Endothelial cell of umbilical vein (primary cell): ENCODE measurements at regions not wholly inside any gene's neighbourhood (a gene's known extent, or its start where the extent isn't known, plus 50 kb on each side); places are given as distances from the start of the nearest gene placed in this dataset.

Experiments used
- BruUV-seq: library from RNA; stranded (reverse); fragments of 400-500 nt; replicated peaks from 2 replicates; lab custom pipeline; 2021; lab: Mats Ljungman, UMichigan
- CTCF ChIA-PET: fragments of 300-600, 350-600 bp; sonication (Branson Sonifier 250); formaldehyde crosslinking; loops from one replicate; lab custom pipeline; 2021; ENCODE audit warnings: antibody characterized with exemption, inconsistent platforms; lab: Charles Lee
- POLR2A ChIA-PET: fragments of 300-600, 350-600 bp; sonication (Branson Sonifier 250); formaldehyde crosslinking; loops from one replicate; lab custom pipeline; 2021; ENCODE audit warnings: antibody characterized with exemption, inconsistent platforms; lab: Charles Lee
- DNase-seq: peaks from one replicate; pipeline ENCODE4 v3.0.0-alpha.2; 2011; ENCODE audit warnings: low read depth, low spot score
- FAIRE-seq: peaks from 2 replicates; lab custom pipeline; 2011; peaks lifted over from hg19 to GRCh38; lab: Jason Lieb, UNC
- H2AFZ ChIP-seq: 2 replicates; pipeline ENCODE4 v1.6.0; 2012; ENCODE audit warnings: low read depth, low read length, control low read depth, inconsistent platforms
- H3K27ac ChIP-seq: 2 replicates; pipeline ENCODE4 v1.5.1; 2011; ENCODE audit warnings: low read depth, mild to moderate bottlenecking, control low read depth, low read length, moderate library complexity; ENCODE audit not compliant: insufficient read depth
- H3K27me3 ChIP-seq, 2 experiments: 2 replicates each; pipeline versions ENCODE4 v1.6.0 to v1.6.1; 2011; ENCODE audit warnings: low read length in 2 of 2, mixed read lengths in 1 of 2; ENCODE audit not compliant: control insufficient read depth in 2 of 2, insufficient read depth in 2 of 2
- H3K36me3 ChIP-seq, 2 experiments: 2 replicates in 1 of 2; 3 replicates in 1 of 2; pipeline ENCODE4 v1.5.1; 2011; ENCODE audit warnings: low read length in 2 of 2, mild to moderate bottlenecking in 1 of 2, moderate library complexity in 1 of 2; ENCODE audit not compliant: control insufficient read depth in 2 of 2, insufficient read depth in 2 of 2; ENCODE audit errors: extremely low read depth in 1 of 2
- H3K4me1 ChIP-seq: 3 replicates; pipeline ENCODE4 v1.5.1; 2011; ENCODE audit warnings: mild to moderate bottlenecking, low read length; ENCODE audit not compliant: control insufficient read depth, insufficient read depth; ENCODE audit errors: extremely low read depth
- H3K4me2 ChIP-seq: 2 replicates; pipeline ENCODE4 v1.6.1; 2011; ENCODE audit warnings: low read length, control low read depth, mixed read lengths; ENCODE audit not compliant: insufficient read depth
- H3K4me3 ChIP-seq, 3 experiments: fragments of 200-600 bp in 1 of 3; sonication (generic), shearing (Covaris generic) in 1 of 3; replicated peaks in 1 of 3; 2 replicates each; pipeline ENCODE4 v1.5.1; 2011 to 2016; ENCODE audit warnings: control low read depth in 3 of 3, low read length in 3 of 3, mild to moderate bottlenecking in 2 of 3, inconsistent platforms in 1 of 3, low read depth in 1 of 3, moderate library complexity in 1 of 3; ENCODE audit not compliant: insufficient read depth in 1 of 3
- H3K79me2 ChIP-seq: 2 replicates; pipeline ENCODE4 v1.6.0; 2012; ENCODE audit warnings: low read length, inconsistent platforms; ENCODE audit not compliant: control insufficient read depth, insufficient read depth
- H3K9ac ChIP-seq: replicated peaks from 2 replicates; pipeline ENCODE3; 2011; ENCODE audit warnings: low read length, control low read depth; ENCODE audit not compliant: insufficient read depth; ENCODE audit errors: extremely low read depth
- H3K9me1 ChIP-seq: replicated peaks from 3 replicates; pipeline ENCODE4 v1.6.0; 2011; ENCODE audit warnings: mild to moderate bottlenecking, low read length; ENCODE audit not compliant: control insufficient read depth, insufficient read depth; ENCODE audit errors: extremely low read depth
- H3K9me3 ChIP-seq: replicated peaks from 2 replicates; pipeline ENCODE4 v1.5.1; 2012; ENCODE audit warnings: low read length, inconsistent platforms; ENCODE audit not compliant: control insufficient read depth, insufficient read depth
- H4K20me1 ChIP-seq: replicated peaks from 2 replicates; pipeline ENCODE3; 2011; ENCODE audit warnings: mild to moderate bottlenecking, low read length; ENCODE audit not compliant: control insufficient read depth, insufficient read depth; ENCODE audit errors: extremely low read depth
- CTCF ChIP-seq, 2 donors: IDR thresholded peaks; 1 replicate in 1 of 2; 2 replicates in 1 of 2; pipeline ENCODE4 v1.5.1; 2011; ENCODE audit warnings: low read length in 2 of 2, mild to moderate bottlenecking in 2 of 2, moderate library complexity in 2 of 2, control low read depth in 1 of 2, inconsistent platforms in 1 of 2, low read depth in 1 of 2; ENCODE audit not compliant: insufficient read depth in 1 of 2; ENCODE audit errors: extremely low read depth in 1 of 2
- EZH2 ChIP-seq: IDR thresholded peaks from 2 replicates; pipeline ENCODE4 v1.6.1; 2012; ENCODE audit warnings: borderline replicate concordance, low read depth, mild to moderate bottlenecking, moderate library complexity, low read length, inconsistent platforms; ENCODE audit not compliant: severe bottlenecking
- FOS ChIP-seq: IDR thresholded peaks from 2 replicates; pipeline ENCODE4 v1.6.1; 2011; ENCODE audit warnings: mild to moderate bottlenecking, low read length, moderate library complexity, borderline replicate concordance; ENCODE audit not compliant: insufficient read depth
- GATA2 ChIP-seq: IDR thresholded peaks from 2 replicates; pipeline ENCODE4 v1.7.0; 2011; ENCODE audit warnings: low read depth, mild to moderate bottlenecking, moderate library complexity, mixed read lengths, low read length; ENCODE audit not compliant: insufficient read length, insufficient read depth
- JUN ChIP-seq: IDR thresholded peaks from 2 replicates; pipeline ENCODE4 v1.6.1; 2011; ENCODE audit warnings: borderline replicate concordance, low read depth; ENCODE audit not compliant: insufficient read length, insufficient read depth
- MAX ChIP-seq: IDR thresholded peaks from 2 replicates; pipeline ENCODE4 v1.6.1; 2011; ENCODE audit not compliant: insufficient read depth, insufficient read length
- MYC ChIP-seq: IDR thresholded peaks from one replicate; pipeline ENCODE4 v1.6.1; 2011; ENCODE audit warnings: mild to moderate bottlenecking, low read depth, low read length
- POLR2A ChIP-seq: IDR thresholded peaks from 2 replicates; pipeline ENCODE4 v1.6.1; 2012; ENCODE audit warnings: low read depth, mild to moderate bottlenecking, control low read depth, low read length
- POLR2AphosphoS5 ChIP-seq: IDR thresholded peaks from 2 replicates; pipeline ENCODE4 v1.6.1; 2012; ENCODE audit warnings: low read depth, mild to moderate bottlenecking, control low read depth, low read length, moderate library complexity; ENCODE audit not compliant: insufficient read depth
- dilution Hi-C: fragments of 300-500 bp; cut with MboI; formaldehyde crosslinking; loops from one replicate; pipeline ENCODE4 v1.15.0; 2019; ENCODE audit warnings: low sequenced_read_pairs; ENCODE audit not compliant: extremely low pct_ligation_motif_present
- intact Hi-C: fragments of 100-400 bp; cut with micrococcal nuclease; formaldehyde crosslinking; loops from one replicate; pipeline ENCODE4 v1.10.0; 2022

GRCh38 chr5:85684351-85684750 is 933.4 kb upstream of the COX7C start:
- CTCF ChIA-PET, result no interaction called here
- Histone ChIP-seq H3K4me2 (no peak overlapping the region), H3K9ac (no peak overlapping the region), H3K9me1 (no peaks in the 10 kb centered on the region), H2AFZ (no peak overlapping the region), H3K27ac (no peak overlapping the region), H3K79me2 (no peaks in the 10 kb centered on the region), H3K4me3 (no peak overlapping the region), H3K27me3 (no peaks in the 10 kb centered on the region), H3K9me3 (peaks cover 2% of the 10 kb centered on the region), H3K4me1 (no peaks in the 10 kb centered on the region), H4K20me1 (no peaks in the 10 kb centered on the region), H3K36me3 (no peaks in the 10 kb centered on the region)
- FAIRE-seq (no peak), DNase-seq (no peak)
- TF ChIP-seq JUN, result no peak
- TF ChIP-seq POLR2A, result no peak
- no TSS peak for BruUV-seq
- POLR2A ChIA-PET, result no interaction called here
- intact Hi-C loops, result no loop called here
- dilution Hi-C loops, result no loop called here

- no TSS peak for BruUV-seq
- H3K36me3 ChIP-seq, result no peaks in the 10 kb centered on the region
- H3K27ac ChIP-seq, result no peak overlapping the region
Measured at GRCh38 chr5:85703296-85703695, 914.4 kb upstream of the COX7C start.

More at GRCh38 chr5:85703296-85703695, 914.4 kb upstream of the COX7C start:
- TF ChIP-seq EZH2, result no peak
- no peak for TF ChIP-seq CTCF (IDR thresholded peaks at IDR 0.05; ENCODE audit: extremely low read depth in 1 of 2, insufficient read depth in 1 of 2, low read depth in 1 of 2, low read length in 2 of 2)
- no peak for TF ChIP-seq MYC
- no peak for TF ChIP-seq MAX
- TF ChIP-seq GATA2, result no peak
- no peak for TF ChIP-seq FOS
- TF ChIP-seq POLR2AphosphoS5, result no peak
- no peak for TF ChIP-seq JUN
- no peak for TF ChIP-seq POLR2A
- no peaks in the 10 kb centered on the region for H3K79me2 ChIP-seq
- no peaks in the 10 kb centered on the region for H3K9me1 ChIP-seq
- H2AFZ ChIP-seq, result no peak overlapping the region
- ChIA-PET POLR2A (no interaction called here), CTCF (no interaction called here)
- no peak overlapping the region for H3K9ac ChIP-seq
- no peak overlapping the region for H3K4me3 ChIP-seq
- peaks cover 2% of the 10 kb centered on the region for H3K9me3 ChIP-seq
- FAIRE-seq (no peak), DNase-seq (no peak)
- dilution Hi-C loops (no loop called here), intact Hi-C loops (loop anchor here (5.0 kb wide), 1 partner anchor 359 kb away; no protein-coding TSS in a partner anchor)
- H3K27me3 ChIP-seq, result no peaks in the 10 kb centered on the region
- H3K4me2 ChIP-seq, result no peak overlapping the region
- H3K4me1 ChIP-seq, result no peaks in the 10 kb centered on the region
- no peaks in the 10 kb centered on the region for H4K20me1 ChIP-seq
